ENCODE measurements at regions not wholly inside any gene's neighbourhood (a gene's known extent, or its start where the extent isn't known, plus 50 kb on each side); places are given as distances from the start of the nearest gene placed in this dataset.
"Not testable (repeated sequence)": the region's sequence is repeated elsewhere in the genome, so short reads cannot be mapped to it uniquely, and the experiment has no call there.

GRCh38 chr3:82521657-82522056 is 760.2 kb upstream of the GBE1 start:
- DNase-seq (ENCODE audit: low read depth in 2 of 2, low spot score in 1 of 2) = no peak

- no peak for DNase-seq (ENCODE audit: low read depth in 2 of 2, low spot score in 1 of 2)
These were observed 759.4 kb upstream of the GBE1 start for GRCh38 chr3:82520846-82521245.

GRCh38 chr3:82509951-82510603 is 748.6 kb upstream of the GBE1 start:
- DNase-seq (ENCODE audit: low read depth in 2 of 2, low spot score in 1 of 2) = no peak

- no peak for DNase-seq (ENCODE audit: low read depth in 2 of 2, low spot score in 1 of 2)
These were observed 747.8 kb upstream of the GBE1 start for GRCh38 chr3:82509106-82509842.

GRCh38 chr3:82506204-82506603 is 744.8 kb upstream of the GBE1 start:
- DNase-seq (ENCODE audit: low read depth in 2 of 2, low spot score in 1 of 2) = no peak

GRCh38 chr3:82505079-82505756 is 743.8 kb upstream of the GBE1 start:
- no peak for DNase-seq (ENCODE audit: low read depth in 2 of 2, low spot score in 1 of 2)

GRCh38 chr3:82498186-82498585 is 736.7 kb upstream of the GBE1 start:
- no peak for DNase-seq (ENCODE audit: low read depth in 2 of 2, low spot score in 1 of 2)

- DNase-seq (ENCODE audit: low read depth in 2 of 2, low spot score in 1 of 2) = no peak
These were observed 735.6 kb upstream of the GBE1 start for GRCh38 chr3:82496890-82497560.

GRCh38 chr3:82495655-82496054 is 734.2 kb upstream of the GBE1 start:
- no peak for DNase-seq (ENCODE audit: low read depth in 2 of 2, low spot score in 1 of 2)

GRCh38 chr3:82494977-82495489 is 733.6 kb upstream of the GBE1 start:
- no peak for DNase-seq (ENCODE audit: low read depth in 2 of 2, low spot score in 1 of 2)

- DNase-seq (ENCODE audit: low read depth in 2 of 2, low spot score in 1 of 2) = no peak
These were observed 732.4 kb upstream of the GBE1 start for GRCh38 chr3:82493858-82494257.

GRCh38 chr3:82475306-82475705 is 713.9 kb upstream of the GBE1 start:
- no peak for DNase-seq (ENCODE audit: low read depth in 2 of 2, low spot score in 1 of 2)

GRCh38 chr3:82474711-82475110 is 713.3 kb upstream of the GBE1 start:
- no peak for DNase-seq (ENCODE audit: low read depth in 2 of 2, low spot score in 1 of 2)

GRCh38 chr3:82473864-82474541 is 712.6 kb upstream of the GBE1 start:
- DNase-seq (ENCODE audit: low read depth in 2 of 2, low spot score in 1 of 2) = no peak

GRCh38 chr3:82467051-82467450 is 705.6 kb upstream of the GBE1 start:
- DNase-seq (ENCODE audit: low read depth in 2 of 2, low spot score in 1 of 2) = no peak

GRCh38 chr3:82462977-82463376 is 701.5 kb upstream of the GBE1 start:
- no peak for DNase-seq (ENCODE audit: low read depth in 2 of 2, low spot score in 1 of 2)

- no peak for DNase-seq (ENCODE audit: low read depth in 2 of 2, low spot score in 1 of 2)
These were observed 699.8 kb upstream of the GBE1 start for GRCh38 chr3:82461049-82461889.

- DNase-seq (ENCODE audit: low read depth in 2 of 2, low spot score in 1 of 2) = no peak
These were observed 686.9 kb upstream of the GBE1 start for GRCh38 chr3:82448320-82448719.

- DNase-seq (ENCODE audit: low read depth in 2 of 2, low spot score in 1 of 2) = not testable (repeated sequence)
These were observed 667.4 kb upstream of the GBE1 start for GRCh38 chr3:82428821-82429220.

GRCh38 chr3:82424031-82424339 is 662.5 kb upstream of the GBE1 start:
- no peak for DNase-seq (ENCODE audit: low read depth in 2 of 2, low spot score in 1 of 2)
